ENCODE measurements at regions not wholly inside any gene's neighbourhood (a gene's known extent, or its start where the extent isn't known, plus 50 kb on each side); places are given as distances from the start of the nearest gene placed in this dataset.

GRCh38 chr6:166684866-166685265 lies 57.8 kb upstream of the RPS6KA2 start:
- no peak overlapping the region for H3K4me2 ChIP-seq (ENCODE audit: low read length)
- no peaks in the 10 kb centered on the region for H3K36me3 ChIP-seq (ENCODE audit: insufficient read depth, low read length)
- DNase-seq (ENCODE audit: low spot score), result no peak
- ChIA-PET POLR2A (interaction anchor here (2.0 kb wide), 1 partner anchor 11 kb away, joined by 4 read pairs; no protein-coding TSS in a partner anchor), CTCF (ENCODE audit: unreplicated experiment) (no interaction called here)
- H3K9me2 ChIP-seq (ENCODE audit: insufficient read depth, low read length), result no peaks in the 10 kb centered on the region
- no peak for TF ChIP-seq CTCF (conservative IDR thresholded peaks at IDR 0.05; ENCODE audit: low read length)
- TF ChIP-seq EZH2phosphoT487 (IDR thresholded peaks at IDR 0.05; ENCODE audit: borderline replicate concordance, low read depth, low read length), result no peak
- H3K79me2 ChIP-seq (ENCODE audit: insufficient read depth, low read depth, low read length), result no peaks in the 10 kb centered on the region
- no peak overlapping the region for H2AFZ ChIP-seq (ENCODE audit: low read length)
- H3K27ac ChIP-seq (ENCODE audit: low read depth, low read length, poor library complexity, severe bottlenecking), result no peak overlapping the region
- H3K4me3 ChIP-seq (ENCODE audit: low read depth, low read length, poor library complexity, severe bottlenecking), result no peak overlapping the region
- no peaks in the 10 kb centered on the region for H3K4me1 ChIP-seq (ENCODE audit: insufficient read depth, low read length, poor library complexity, severe bottlenecking)
- intact Hi-C loops (cut with micrococcal nuclease; ENCODE audit: unreplicated experiment), result no loop called here
- no TSS peak for BruUV-seq (replicated peaks)
- H4K20me1 ChIP-seq (ENCODE audit: insufficient read depth, low read length), result no peaks in the 10 kb centered on the region
- no peaks in the 10 kb centered on the region for H3K9me3 ChIP-seq (ENCODE audit: low read length)

DNA sequence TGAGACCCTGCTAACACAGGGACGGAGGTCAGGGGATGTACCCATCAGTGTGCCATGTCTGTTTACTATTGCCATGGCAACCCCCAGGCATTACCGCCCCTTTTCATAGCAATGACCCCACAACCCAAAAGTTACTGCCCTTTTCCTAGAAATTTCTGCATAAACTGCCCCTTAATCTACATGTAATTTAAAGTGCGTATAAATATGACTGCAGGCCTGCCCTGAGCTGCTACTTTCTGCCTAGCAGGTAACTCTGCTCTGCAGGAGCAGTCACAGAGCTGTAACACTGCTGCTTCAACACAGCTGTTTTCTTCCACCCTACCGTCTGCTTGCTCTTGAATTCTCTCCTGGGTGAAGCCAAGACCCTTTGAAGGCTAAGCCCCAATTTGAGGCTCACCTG lies 57.1 kb upstream of the RPS6KA2 start:
- Histone ChIP-seq H3K4me3 (ENCODE audit: low read depth, low read length, poor library complexity, severe bottlenecking) (no peak overlapping the region), H4K20me1 (ENCODE audit: insufficient read depth, low read length) (no peaks in the 10 kb centered on the region), H2AFZ (ENCODE audit: low read length) (no peak overlapping the region), H3K79me2 (ENCODE audit: insufficient read depth, low read depth, low read length) (no peaks in the 10 kb centered on the region), H3K27ac (ENCODE audit: low read depth, low read length, poor library complexity, severe bottlenecking) (no peak overlapping the region), H3K4me2 (ENCODE audit: low read length) (no peak overlapping the region), H3K4me1 (ENCODE audit: insufficient read depth, low read length, poor library complexity, severe bottlenecking) (no peaks in the 10 kb centered on the region), H3K9me2 (ENCODE audit: insufficient read depth, low read length) (no peaks in the 10 kb centered on the region), H3K36me3 (ENCODE audit: insufficient read depth, low read length) (no peaks in the 10 kb centered on the region), H3K9me3 (ENCODE audit: low read length) (no peaks in the 10 kb centered on the region)
- intact Hi-C loops (cut with micrococcal nuclease; ENCODE audit: unreplicated experiment), result no loop called here
- DNase-seq (ENCODE audit: low spot score), result no peak
- no TSS peak for BruUV-seq (replicated peaks)
- TF ChIP-seq EZH2phosphoT487 (IDR thresholded peaks at IDR 0.05; ENCODE audit: borderline replicate concordance, low read depth, low read length) (no peak), CTCF (conservative IDR thresholded peaks at IDR 0.05; ENCODE audit: low read length) (no peak)
- ChIA-PET CTCF (ENCODE audit: unreplicated experiment) (no interaction called here), POLR2A (interaction anchor here (0.6 to 2.0 kb wide), 2 partner anchors 12 to 422 kb away, joined by 3 to 4 read pairs; no protein-coding TSS in a partner anchor)

DNA sequence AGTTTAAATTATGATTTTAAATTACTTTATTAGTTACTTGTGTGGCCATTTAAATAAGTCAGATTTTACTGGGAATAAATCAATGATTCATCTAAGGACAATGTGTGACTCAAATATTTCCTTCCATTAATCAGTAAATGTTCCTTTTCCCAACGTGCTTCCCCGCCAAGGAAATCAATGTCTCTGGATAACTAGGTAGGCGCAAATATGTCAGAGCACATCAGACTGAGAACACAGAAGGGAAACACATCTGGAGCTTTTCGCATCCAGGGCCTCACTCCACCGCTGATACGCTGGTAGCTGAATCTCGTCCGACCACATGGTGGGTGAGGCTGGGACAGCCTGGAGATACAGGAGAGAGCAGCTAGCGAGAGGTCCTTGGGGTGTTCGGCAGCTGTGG lies 56.4 kb upstream of the RPS6KA2 start:
- Histone ChIP-seq H3K9me2 (ENCODE audit: insufficient read depth, low read length) (no peaks in the 10 kb centered on the region), H4K20me1 (ENCODE audit: insufficient read depth, low read length) (no peaks in the 10 kb centered on the region), H3K79me2 (ENCODE audit: insufficient read depth, low read depth, low read length) (no peaks in the 10 kb centered on the region), H3K9me3 (ENCODE audit: low read length) (no peaks in the 10 kb centered on the region), H3K27ac (ENCODE audit: low read depth, low read length, poor library complexity, severe bottlenecking) (no peak overlapping the region), H3K36me3 (ENCODE audit: insufficient read depth, low read length) (no peaks in the 10 kb centered on the region), H2AFZ (ENCODE audit: low read length) (no peak overlapping the region), H3K4me1 (ENCODE audit: insufficient read depth, low read length, poor library complexity, severe bottlenecking) (no peaks in the 10 kb centered on the region), H3K4me2 (ENCODE audit: low read length) (no peak overlapping the region), H3K4me3 (ENCODE audit: low read depth, low read length, poor library complexity, severe bottlenecking) (no peak overlapping the region)
- BruUV-seq (replicated peaks), result no TSS peak
- DNase-seq (ENCODE audit: low spot score), result no peak
- TF ChIP-seq CTCF (conservative IDR thresholded peaks at IDR 0.05; ENCODE audit: low read length) (no peak), EZH2phosphoT487 (IDR thresholded peaks at IDR 0.05; ENCODE audit: borderline replicate concordance, low read depth, low read length) (no peak)
- intact Hi-C loops (cut with micrococcal nuclease; ENCODE audit: unreplicated experiment), result no loop called here
- POLR2A ChIA-PET, result interaction anchor here (2.0 kb wide), 1 partner anchor 13 kb away, joined by 4 read pairs; no protein-coding TSS in a partner anchor
- CTCF ChIA-PET (ENCODE audit: unreplicated experiment), result no interaction called here
